K562 (cell line): ENCODE measurements at regions not wholly inside any gene's neighbourhood (a gene's known extent, or its start where the extent isn't known, plus 50 kb on each side); places are given as distances from the start of the nearest gene placed in this dataset.

ENCODE experiments used
- ATAC-seq: fragments of 200-7000 bp; cut with Tn5 transposase; 3 replicates; pipeline ENCODE4 v1.9.1; 2020; ENCODE audit warnings: moderate library complexity
- BruUV-seq: library from RNA; stranded (reverse); fragments of 400-500 nt; replicated peaks from 2 replicates; lab custom pipeline; 2021; lab: Mats Ljungman, UMichigan
- CTCF ChIA-PET: fragments of 300-600 bp; formaldehyde crosslinking; extraction: SDS; loops from one replicate; lab custom pipeline; 2021; ENCODE audit warnings: low intra/inter-chr PET ratio; lab: Yijun Ruan, JAX
- POLR2A ChIA-PET: fragments of 300-600, 350-650 bp; sonication (Branson Sonifier 250); formaldehyde crosslinking; extraction: SDS; loops from one replicate; lab custom pipeline; 2021; ENCODE audit warnings: antibody characterized with exemption, inconsistent platforms; lab: Yijun Ruan, JAX
- DNase-seq, 4 experiments: peaks; one replicate each; pipeline versions ENCODE4 v3.0.0 to v3.0.0-alpha.2; 2011 to 2018; ENCODE audit warnings: low spot score in 3 of 4, mixed read lengths in 3 of 4; ENCODE audit errors: extremely low read depth in 1 of 4
- FAIRE-seq: peaks from 2 replicates; lab custom pipeline; 2011; peaks lifted over from hg19 to GRCh38; lab: Jason Lieb, UNC
- H2AFZ ChIP-seq: 2 replicates; pipeline ENCODE4 v1.6.0; 2011; ENCODE audit warnings: low read depth, low read length, control low read depth, inconsistent platforms
- H3K27ac ChIP-seq: fragments of 200-600 bp; 3 replicates; pipeline ENCODE4 v1.8.0; 2011; ENCODE audit warnings: low read depth, mild to moderate bottlenecking, control low read depth, inconsistent platforms, low read length, moderate library complexity, mixed read lengths; ENCODE audit errors: extremely low read depth
- H3K27me3 ChIP-seq, 2 experiments: fragments of 300-600 bp in 1 of 2; 2 replicates in 1 of 2; 3 replicates in 1 of 2; pipeline versions ENCODE4 v1.6.0 to v1.8.0; 2011; ENCODE audit warnings: inconsistent platforms in 2 of 2, low read length in 2 of 2, mild to moderate bottlenecking in 1 of 2, mixed read lengths in 1 of 2, moderate library complexity in 1 of 2; ENCODE audit not compliant: control insufficient read depth in 2 of 2, insufficient read depth in 2 of 2
- H3K36me3 ChIP-seq: fragments of 300-600 bp; 3 replicates; pipeline ENCODE4 v1.8.0; 2011; ENCODE audit warnings: mild to moderate bottlenecking, low read length, inconsistent platforms; ENCODE audit not compliant: control insufficient read depth, insufficient read depth
- H3K4me1 ChIP-seq, 2 experiments: fragments of 200-600 bp in 1 of 2; replicated peaks in 1 of 2; 2 replicates in 1 of 2; 3 replicates in 1 of 2; pipeline versions ENCODE4 v1.5.1 to v1.8.0; 2011; ENCODE audit warnings: inconsistent platforms in 2 of 2, low read length in 2 of 2, mild to moderate bottlenecking in 1 of 2, mixed read lengths in 1 of 2, moderate library complexity in 1 of 2; ENCODE audit not compliant: control insufficient read depth in 2 of 2, insufficient read depth in 2 of 2
- H3K4me2 ChIP-seq: 2 replicates; pipeline ENCODE4 v1.6.1; 2011; ENCODE audit warnings: low read length, control low read depth, inconsistent platforms, mixed read lengths; ENCODE audit not compliant: insufficient read depth
- H3K4me3 ChIP-seq: fragments of 200-600 bp; sonication (generic), shearing (Covaris generic); 2 replicates; pipeline ENCODE4 v1.5.1; 2016; ENCODE audit warnings: control low read depth, inconsistent platforms
- H3K79me2 ChIP-seq: fragments of 200-600 bp; 3 replicates; pipeline ENCODE4 v1.8.0; 2011; ENCODE audit warnings: low read length, inconsistent platforms; ENCODE audit not compliant: control insufficient read depth, insufficient read depth
- H3K9ac ChIP-seq, 2 experiments: 2 replicates each; pipeline versions ENCODE4 v1.6.0 to v1.6.1; 2011; ENCODE audit warnings: low read depth in 2 of 2, low read length in 2 of 2, control low read depth in 1 of 2, inconsistent platforms in 1 of 2, mild to moderate bottlenecking in 1 of 2, mixed read lengths in 1 of 2; ENCODE audit not compliant: insufficient read depth in 1 of 2
- H3K9me1 ChIP-seq: one replicate; pipeline ENCODE4 v1.6.0; 2011; ENCODE audit warnings: inconsistent platforms, mild to moderate bottlenecking, low read length, moderate library complexity; ENCODE audit not compliant: control insufficient read depth, insufficient read depth
- H3K9me3 ChIP-seq: replicated peaks from 2 replicates; pipeline ENCODE4 v1.5.1; 2011; ENCODE audit warnings: low read depth, low read length, inconsistent platforms; ENCODE audit not compliant: control insufficient read depth, insufficient read depth
- H4K20me1 ChIP-seq: replicated peaks from 2 replicates; pipeline ENCODE4 v1.6.1; 2011; ENCODE audit warnings: low read length, inconsistent platforms, mixed read lengths; ENCODE audit not compliant: control insufficient read depth, insufficient read depth
- BCL6 ChIP-seq: fragments of 250-450 bp; sonication (Bioruptor Pico); IDR thresholded peaks from 2 replicates; pipeline ENCODE4 v1.4.0; 2020
- DMBX1 ChIP-seq: fragments of 250-450 bp; sonication (Bioruptor Pico); IDR thresholded peaks from 2 replicates; pipeline ENCODE4 v1.8.0; 2022; ENCODE audit warnings: inconsistent platforms, mild to moderate bottlenecking, moderate library complexity, borderline replicate concordance
- FOXP1 ChIP-seq: sonication (generic); formaldehyde crosslinking; IDR thresholded peaks from 2 replicates; pipeline ENCODE4 v1.8.0; 2022; ENCODE audit warnings: mild to moderate bottlenecking, missing genetic modification reagents
- FOXP4 ChIP-seq: sonication (generic); formaldehyde crosslinking; IDR thresholded peaks from 2 replicates; pipeline ENCODE4 v1.8.0; 2022; ENCODE audit warnings: mild to moderate bottlenecking, missing genetic modification reagents, borderline replicate concordance
- MEF2A ChIP-seq: IDR thresholded peaks from 2 replicates; pipeline ENCODE4 v1.6.1; 2011; ENCODE audit warnings: low read depth, mild to moderate bottlenecking, low read length, moderate library complexity; ENCODE audit not compliant: control insufficient read depth
- SMARCE1 ChIP-seq: fragments of 450-650 bp; IDR thresholded peaks from 2 replicates; pipeline ENCODE4 v1.7.1; 2016; ENCODE audit warnings: mild to moderate bottlenecking
- STAT5A ChIP-seq: IDR thresholded peaks from 2 replicates; pipeline ENCODE4 v1.6.1; 2012; ENCODE audit warnings: low read length, inconsistent platforms, borderline replicate concordance
- ZBTB8A ChIP-seq: fragments of 450-650 bp; IDR thresholded peaks from 2 replicates; pipeline ENCODE4 v1.6.1; 2018; ENCODE audit warnings: mild to moderate bottlenecking, moderate library complexity; ENCODE audit not compliant: partially characterized antibody
- ZNF318 ChIP-seq, 2 experiments: fragments of 450-650 bp; IDR thresholded peaks; 2 replicates each; pipeline ENCODE4 v1.6.1; 2016; ENCODE audit warnings: mild to moderate bottlenecking in 2 of 2, borderline replicate concordance in 1 of 2, low read depth in 1 of 2, moderate library complexity in 1 of 2
- ZNF354B ChIP-seq: fragments of 250-450 bp; sonication (Bioruptor Pico); IDR thresholded peaks from 2 replicates; pipeline ENCODE4 v1.4.0; 2020
- WGBS: fragments of 100-300 bp; shearing (Covaris generic); methylation state at CpG from one replicate; pipeline ENCODE4 v1.1.6; 2016; ENCODE audit warnings: low coverage, mixed read lengths; ENCODE audit not compliant: insufficient coverage; ENCODE audit errors: missing lambda C conversion rate; 5-methylcytosine and 5-hydroxymethylcytosine counted together
- in situ Hi-C: fragments of 300-500 bp; cut with MboI; formaldehyde crosslinking; loops from 4 replicates; pipeline ENCODE4 v1.15.0; 2018; ENCODE audit warnings: inconsistent platforms, mixed read lengths
- intact Hi-C: fragments of 100-400 bp; cut with micrococcal nuclease; formaldehyde crosslinking; loops from 2 replicates; pipeline ENCODE4 v1.14.2; 2022

GRCh38 chr6:144667532-144668503 lies 382.7 kb downstream of the UTRN start:
- Histone ChIP-seq H3K9me3 (no peaks in the 10 kb centered on the region), H4K20me1 (no peaks in the 10 kb centered on the region), H3K27ac (no peak overlapping the region), H3K4me3 (no peak overlapping the region), H3K36me3 (no peaks in the 10 kb centered on the region), H3K4me1 (no peaks in the 10 kb centered on the region), H3K9ac (no peak overlapping the region), H2AFZ (no peak overlapping the region), H3K79me2 (no peaks in the 10 kb centered on the region), H3K27me3 (no peaks in the 10 kb centered on the region), H3K4me2 (no peak overlapping the region), H3K9me1 (no peaks in the 10 kb centered on the region)
- ChIA-PET POLR2A (interaction anchor here (0.6 kb wide), 1 partner anchor 1278 kb away, joined by 3 read pairs; no protein-coding TSS in a partner anchor), CTCF (no interaction called here)
- no peak for FAIRE-seq
- intact Hi-C loops: no loop called here
- no peak for DNase-seq
- 25% methylated on average over 4 of the region's 4 CpGs for WGBS
- in situ Hi-C loops: no loop called here
- ATAC-seq: no peak
- no peak for TF ChIP-seq STAT5A
- no peak for TF ChIP-seq MEF2A
- no peak for TF ChIP-seq DMBX1 (CRISPR knock-in tag)
- no peak for TF ChIP-seq FOXP4 (CRISPR knock-in tag)
- no peak for TF ChIP-seq ZNF318 (IDR thresholded peaks at IDR 0.05; ENCODE audit: borderline replicate concordance in 1 of 2, low read depth in 1 of 2)
- TF ChIP-seq FOXP1 (CRISPR knock-in tag): no peak
- TF ChIP-seq SMARCE1: no peak
- no peak for TF ChIP-seq ZBTB8A
- no peak for TF ChIP-seq ZNF354B
- no peak for TF ChIP-seq BCL6 (CRISPR knock-in tag)
- BruUV-seq: no TSS peak
